ENCODE measurements at regions not wholly inside any gene's neighbourhood (a gene's known extent, or its start where the extent isn't known, plus 50 kb on each side); places are given as distances from the start of the nearest gene placed in this dataset.

DNA sequence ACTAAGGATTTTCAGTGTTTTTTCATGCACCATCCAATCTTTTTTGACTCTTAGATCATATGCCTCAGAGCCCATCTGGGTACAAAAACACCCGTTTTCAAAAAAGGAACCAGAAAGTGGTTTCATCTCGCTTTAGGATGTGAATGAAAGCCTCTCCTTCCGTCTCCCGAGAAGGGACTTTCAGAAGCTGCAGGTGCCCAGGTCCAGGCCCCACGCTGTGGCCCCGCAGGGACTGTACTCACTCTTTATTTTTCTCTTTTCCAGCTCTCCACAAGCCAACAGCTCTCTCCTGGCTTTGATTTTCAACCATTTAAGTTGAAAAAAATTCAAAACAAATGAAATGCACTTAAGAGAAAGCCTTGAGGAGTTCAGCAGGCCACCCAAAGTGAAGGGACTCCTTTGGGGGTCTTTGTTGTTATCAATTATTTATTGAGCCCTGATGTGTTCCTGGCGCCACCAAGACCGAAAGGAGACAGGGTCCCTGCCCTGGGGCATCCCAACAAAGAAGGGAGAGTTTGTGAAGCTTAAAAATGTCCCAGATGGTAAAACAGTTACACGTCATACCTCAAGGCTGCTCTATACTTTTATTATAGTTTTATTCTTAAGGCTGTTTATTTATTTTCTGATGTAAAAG, 467.3 kb downstream of the PREX1 start (continued):
- TF ChIP-seq FOXK2 (IDR thresholded peaks at IDR 0.05) (no peak), ZNF622 (IDR thresholded peaks at IDR 0.05) (no peak), ELK1 (IDR thresholded peaks at IDR 0.05; ENCODE audit: low read depth, low read length) (no peak), RFX5 (IDR thresholded peaks at IDR 0.05; ENCODE audit: low read depth, low read length) (no peak), EP300 (IDR thresholded peaks at IDR 0.05; ENCODE audit: borderline replicate concordance in 1 of 2, control insufficient read depth in 1 of 2, low read depth in 2 of 2, low read length in 2 of 2) (0 out of 4 replicates have a peak, but pooled peaks of 1 of the 2 experiments have one; percentile 26)
- TF ChIP-seq, protein P1, sequence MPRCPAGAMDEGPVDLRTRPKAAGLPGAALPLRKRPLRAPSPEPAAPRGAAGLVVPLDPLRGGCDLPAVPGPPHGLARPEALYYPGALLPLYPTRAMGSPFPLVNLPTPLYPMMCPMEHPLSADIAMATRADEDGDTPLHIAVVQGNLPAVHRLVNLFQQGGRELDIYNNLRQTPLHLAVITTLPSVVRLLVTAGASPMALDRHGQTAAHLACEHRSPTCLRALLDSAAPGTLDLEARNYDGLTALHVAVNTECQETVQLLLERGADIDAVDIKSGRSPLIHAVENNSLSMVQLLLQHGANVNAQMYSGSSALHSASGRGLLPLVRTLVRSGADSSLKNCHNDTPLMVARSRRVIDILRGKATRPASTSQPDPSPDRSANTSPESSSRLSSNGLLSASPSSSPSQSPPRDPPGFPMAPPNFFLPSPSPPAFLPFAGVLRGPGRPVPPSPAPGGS (IDR thresholded peaks at IDR 0.05; ENCODE audit: borderline replicate concordance, insufficient read depth, low read depth, low read length, poor library complexity, severe bottlenecking) = peak; percentile 51
- TF ChIP-seq, protein P2, sequence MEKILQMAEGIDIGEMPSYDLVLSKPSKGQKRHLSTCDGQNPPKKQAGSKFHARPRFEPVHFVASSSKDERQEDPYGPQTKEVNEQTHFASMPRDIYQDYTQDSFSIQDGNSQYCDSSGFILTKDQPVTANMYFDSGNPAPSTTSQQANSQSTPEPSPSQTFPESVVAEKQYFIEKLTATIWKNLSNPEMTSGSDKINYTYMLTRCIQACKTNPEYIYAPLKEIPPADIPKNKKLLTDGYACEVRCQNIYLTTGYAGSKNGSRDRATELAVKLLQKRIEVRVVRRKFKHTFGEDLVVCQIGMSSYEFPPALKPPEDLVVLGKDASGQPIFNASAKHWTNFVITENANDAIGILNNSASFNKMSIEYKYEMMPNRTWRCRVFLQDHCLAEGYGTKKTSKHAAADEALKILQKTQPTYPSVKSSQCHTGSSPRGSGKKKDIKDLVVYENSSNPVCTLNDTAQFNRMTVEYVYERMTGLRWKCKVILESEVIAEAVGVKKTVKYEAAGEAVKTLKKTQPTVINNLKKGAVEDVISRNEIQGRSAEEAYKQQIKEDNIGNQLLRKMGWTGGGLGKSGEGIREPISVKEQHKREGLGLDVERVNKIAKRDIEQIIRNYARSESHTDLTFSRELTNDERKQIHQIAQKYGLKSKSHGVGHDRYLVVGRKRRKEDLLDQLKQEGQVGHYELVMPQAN (conservative IDR thresholded peaks at IDR 0.05) = no peak
- TF ChIP-seq, protein P3, sequence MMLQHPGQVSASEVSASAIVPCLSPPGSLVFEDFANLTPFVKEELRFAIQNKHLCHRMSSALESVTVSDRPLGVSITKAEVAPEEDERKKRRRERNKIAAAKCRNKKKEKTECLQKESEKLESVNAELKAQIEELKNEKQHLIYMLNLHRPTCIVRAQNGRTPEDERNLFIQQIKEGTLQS (IDR thresholded peaks at IDR 0.05; ENCODE audit: borderline replicate concordance, extremely low read depth, low read depth, low read length) = no peak
